H9 (cell line): ENCODE measurements at regions not wholly inside any gene's neighbourhood (a gene's known extent, or its start where the extent isn't known, plus 50 kb on each side); places are given as distances from the start of the nearest gene placed in this dataset.

Experiments used
- DNase-seq: peaks from one replicate; pipeline ENCODE4 v3.0.0-alpha.2; 2017
- H2AFZ ChIP-seq: one replicate; pipeline ENCODE4 v1.6.1; 2013; ENCODE audit warnings: mild to moderate bottlenecking, low read length, control low read depth, moderate library complexity
- H2AK5ac ChIP-seq: 2 replicates; pipeline ENCODE4 v1.6.1; 2013; ENCODE audit warnings: low read length, control low read depth, mixed read lengths; ENCODE audit not compliant: insufficient read length
- H2BK120ac ChIP-seq: one replicate; pipeline ENCODE4 v1.6.1; 2013; ENCODE audit warnings: low read depth, mild to moderate bottlenecking, low read length, control low read depth, inconsistent platforms; ENCODE audit not compliant: poor library complexity, severe bottlenecking
- H2BK12ac ChIP-seq: 2 replicates; pipeline ENCODE4 v1.6.1; 2013; ENCODE audit warnings: low read length, control low read depth, mixed read lengths, low read depth; ENCODE audit not compliant: insufficient read length
- H2BK15ac ChIP-seq: 2 replicates; pipeline ENCODE4 v1.6.1; 2013; ENCODE audit warnings: low read depth, low read length, control low read depth
- H2BK20ac ChIP-seq: one replicate; pipeline ENCODE4 v1.6.1; 2013; ENCODE audit warnings: low read depth, mild to moderate bottlenecking, low read length, control low read depth, inconsistent platforms; ENCODE audit not compliant: poor library complexity, severe bottlenecking
- H2BK5ac ChIP-seq: 2 replicates; pipeline ENCODE4 v1.6.1; 2013; ENCODE audit warnings: low read length, control low read depth, mixed read lengths; ENCODE audit not compliant: insufficient read length
- H3K14ac ChIP-seq: 2 replicates; pipeline ENCODE4 v1.6.1; 2013; ENCODE audit warnings: low read length, control low read depth; ENCODE audit not compliant: insufficient read depth
- H3K18ac ChIP-seq: 2 replicates; pipeline ENCODE4 v1.6.1; 2013; ENCODE audit warnings: low read depth, mild to moderate bottlenecking, mixed read lengths, low read length, control low read depth; ENCODE audit not compliant: insufficient read length
- H3K23ac ChIP-seq: 2 replicates; pipeline ENCODE4 v1.6.1; 2013; ENCODE audit warnings: low read length, control low read depth, mixed read lengths, low read depth; ENCODE audit not compliant: insufficient read length
- H3K23me2 ChIP-seq: 2 replicates; pipeline ENCODE4 v1.6.1; 2013; ENCODE audit warnings: low read depth, mild to moderate bottlenecking, mixed read lengths, low read length, control low read depth; ENCODE audit not compliant: insufficient read length, poor library complexity, severe bottlenecking
- H3K27ac ChIP-seq: 2 replicates; pipeline ENCODE4 v1.5.1; 2013; ENCODE audit warnings: low read length, control low read depth, mixed read lengths, low read depth; ENCODE audit not compliant: insufficient read length
- H3K27me3 ChIP-seq: 2 replicates; pipeline ENCODE4 v1.6.1; 2013; ENCODE audit warnings: low read length, control low read depth, inconsistent platforms; ENCODE audit not compliant: insufficient read depth
- H3K4ac ChIP-seq: 2 replicates; pipeline ENCODE4 v1.6.1; 2013; ENCODE audit warnings: low read depth, mild to moderate bottlenecking, control low read depth, inconsistent platforms, low read length, moderate library complexity
- H3K4me1 ChIP-seq: 2 replicates; pipeline ENCODE4 v1.6.1; 2013; ENCODE audit warnings: low read length, control low read depth, inconsistent platforms; ENCODE audit not compliant: insufficient read depth
- H3K4me2 ChIP-seq: 2 replicates; pipeline ENCODE4 v1.6.1; 2013; ENCODE audit warnings: low read length, control low read depth, mixed read lengths; ENCODE audit not compliant: insufficient read length, insufficient read depth
- H3K56ac ChIP-seq: 2 replicates; pipeline ENCODE4 v1.6.1; 2013; ENCODE audit warnings: low read depth, mild to moderate bottlenecking, mixed read lengths, low read length, control low read depth; ENCODE audit not compliant: insufficient read length
- H3K79me1 ChIP-seq: 2 replicates; pipeline ENCODE4 v1.6.1; 2013; ENCODE audit warnings: low read depth, mild to moderate bottlenecking, moderate library complexity, low read length, control low read depth, inconsistent platforms; ENCODE audit not compliant: insufficient read depth, poor library complexity, severe bottlenecking
- H3K79me2 ChIP-seq: 2 replicates; pipeline ENCODE4 v1.6.1; 2013; ENCODE audit warnings: low read length, control low read depth, inconsistent platforms; ENCODE audit not compliant: insufficient read depth
- H3K9ac ChIP-seq: 2 replicates; pipeline ENCODE4 v1.6.1; 2013; ENCODE audit warnings: low read length, control low read depth, mixed read lengths; ENCODE audit not compliant: insufficient read length; ENCODE audit errors: extremely low read depth
- H3K9me3 ChIP-seq: one replicate; pipeline ENCODE4 v1.6.1; 2013; ENCODE audit warnings: low read depth, low read length, inconsistent platforms; ENCODE audit not compliant: control insufficient read depth
- H3T11ph ChIP-seq: one replicate; pipeline ENCODE4 v1.6.1; 2013; ENCODE audit warnings: mild to moderate bottlenecking, low read length, control low read depth, inconsistent platforms
- H4K20me1 ChIP-seq: one replicate; pipeline ENCODE4 v1.6.1; 2013; ENCODE audit not compliant: control insufficient read depth, insufficient read length, insufficient read depth
- H4K5ac ChIP-seq: 2 replicates; pipeline ENCODE4 v1.6.1; 2013; ENCODE audit warnings: low read depth, mild to moderate bottlenecking, mixed read lengths, low read length, control low read depth; ENCODE audit not compliant: insufficient read length
- H4K8ac ChIP-seq: replicated peaks from 2 replicates; pipeline ENCODE4 v1.6.1; 2013; ENCODE audit warnings: low read length, control low read depth, mixed read lengths, low read depth; ENCODE audit not compliant: insufficient read length
- H4K91ac ChIP-seq: 2 replicates; pipeline ENCODE4 v1.6.1; 2013; ENCODE audit warnings: low read depth, mild to moderate bottlenecking, moderate library complexity, mixed read lengths, low read length, control low read depth; ENCODE audit not compliant: insufficient read length
- H3K27ac Mint-ChIP-seq, 3 experiments: 2 replicates in 2 of 3; 3 replicates in 1 of 3; pipeline ENCODE4 v1.8.0; 2020 to 2021; ENCODE audit warnings: mixed read lengths in 3 of 3, mild to moderate bottlenecking in 1 of 3, moderate library complexity in 1 of 3
- H3K27me3 Mint-ChIP-seq: 2 replicates; pipeline ENCODE4 v1.8.0; 2021; ENCODE audit warnings: low read depth, mild to moderate bottlenecking, moderate library complexity, mixed read lengths
- H3K36me3 Mint-ChIP-seq, 3 experiments: 2 replicates in 2 of 3; 3 replicates in 1 of 3; pipeline ENCODE4 v1.8.0; 2020 to 2021; ENCODE audit warnings: low read depth in 3 of 3, mixed read lengths in 3 of 3; ENCODE audit not compliant: insufficient read depth in 1 of 3
- H3K4me1 Mint-ChIP-seq, 2 experiments: 2 replicates each; pipeline ENCODE4 v1.8.0; 2020; ENCODE audit warnings: mixed read lengths in 2 of 2
- H3K4me3 Mint-ChIP-seq, 2 experiments: 2 replicates in 1 of 2; 3 replicates in 1 of 2; pipeline ENCODE4 v1.8.0; 2020 to 2021; ENCODE audit warnings: mild to moderate bottlenecking in 2 of 2, mixed read lengths in 2 of 2, moderate library complexity in 1 of 2
- H3K9me3 Mint-ChIP-seq, 2 experiments: 2 replicates in 1 of 2; 3 replicates in 1 of 2; pipeline ENCODE4 v1.8.0; 2020; ENCODE audit warnings: mild to moderate bottlenecking in 2 of 2, mixed read lengths in 2 of 2, moderate library complexity in 1 of 2
- CTCF ChIP-seq: fragments of 200-600 bp; sonication (generic); conservative IDR thresholded peaks from 3 replicates; pipeline ENCODE4 v1.8.0; 2021; ENCODE audit warnings: antibody characterized with exemption, mild to moderate bottlenecking
- WGBS: extraction: QIAGEN DNeasy Blood & Tissue Kit; methylation state at CpG from one replicate; pipeline ENCODE4 v1.1.7; 2013; ENCODE audit warnings: missing lambda C conversion rate, low lambda C conversion rate, mixed read lengths; ENCODE audit not compliant: insufficient read length; ENCODE audit errors: extremely low coverage; 5-methylcytosine and 5-hydroxymethylcytosine counted together

- Histone ChIP-seq H3K27ac (no peak overlapping the region), H2BK120ac (no peak overlapping the region), H4K8ac (no peak overlapping the region), H3K4me1 (no peaks in the 10 kb centered on the region), H3T11ph (no peak overlapping the region), H3K79me1 (no peaks in the 10 kb centered on the region), H3K23ac (no peak overlapping the region), H2AK5ac (no peak overlapping the region), H3K56ac (no peak overlapping the region), H3K9me3 (no peaks in the 10 kb centered on the region), H2BK12ac (no peak overlapping the region), H3K14ac (no peak overlapping the region), H4K20me1 (no peaks in the 10 kb centered on the region), H2AFZ (no peak overlapping the region), H3K27me3 (no peaks in the 10 kb centered on the region), H4K5ac (no peak overlapping the region), H3K18ac (no peak overlapping the region), H2BK15ac (no peak overlapping the region), H4K91ac (no peak overlapping the region), H3K79me2 (no peaks in the 10 kb centered on the region), H3K9ac (no peak overlapping the region), H2BK20ac (no peak overlapping the region), H3K23me2 (no peaks in the 10 kb centered on the region), H3K4ac (no peak overlapping the region), H2BK5ac (no peak overlapping the region), H3K4me2 (no peak overlapping the region)
- Mint-ChIP-seq H3K4me1 (no peaks in the 10 kb centered on the region), H3K27me3 (no peaks in the 10 kb centered on the region), H3K36me3 (no peaks in the 10 kb centered on the region), H3K27ac (no peak overlapping the region), H3K4me3 (no peak overlapping the region), H3K9me3 (no peaks in the 10 kb centered on the region)
- no CpG with 5 or more reads among the region's 1 CpG for WGBS
- DNase-seq, result no peak
- TF ChIP-seq CTCF, result no peak
Measured at GRCh38 chr18:66211749-66212148, 392.1 kb downstream of the CDH19 start.
